ENCODE measurements at regions not wholly inside any gene's neighbourhood (a gene's known extent, or its start where the extent isn't known, plus 50 kb on each side); places are given as distances from the start of the nearest gene placed in this dataset.

DNA sequence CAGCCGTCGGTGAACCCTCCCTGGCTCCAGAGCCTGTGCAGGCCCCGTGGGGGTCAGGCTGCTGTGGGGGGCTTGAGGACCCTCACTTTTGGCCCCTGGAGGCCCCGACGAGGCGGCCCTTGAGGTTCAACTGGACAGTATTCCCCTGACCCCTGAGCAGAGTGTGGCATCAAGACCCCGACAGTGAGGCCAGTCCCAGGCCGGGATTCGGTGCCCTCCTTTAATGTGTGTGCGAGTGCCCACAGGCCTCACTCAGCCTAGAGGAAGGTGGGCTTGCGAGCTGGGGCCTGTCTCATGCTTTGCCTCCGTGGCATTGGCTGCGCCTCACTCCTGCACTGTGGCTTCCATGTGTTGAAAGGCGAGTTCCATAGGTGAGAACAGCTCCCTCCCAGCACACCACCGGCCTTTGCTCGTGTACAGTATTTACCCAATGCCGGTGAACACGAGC, 94.5 kb downstream of the METRNL start:
- WGBS, 2 donors = 86 to 94% methylated on average over 8 to 15 of the region's 18 CpGs
- no peak overlapping the region for H3K27ac ChIP-seq
- peaks cover 5 to 9% of the 10 kb centered on the region in 2 donors for H3K4me1 ChIP-seq
- no peak for TF ChIP-seq POLR2A (IDR thresholded peaks at IDR 0.05)
- DNase-seq = no peak
- no peaks in the 10 kb centered on the region for H3K36me3 ChIP-seq
- no peaks in the 10 kb centered on the region for H3K9me3 ChIP-seq
- no peaks in the 10 kb centered on the region for H3K27me3 ChIP-seq
- H3K4me3 ChIP-seq (replicated peaks in 1 of 3) = no peak overlapping the region
- intact Hi-C loops (cut with DNase I) = no loop called here

DNA sequence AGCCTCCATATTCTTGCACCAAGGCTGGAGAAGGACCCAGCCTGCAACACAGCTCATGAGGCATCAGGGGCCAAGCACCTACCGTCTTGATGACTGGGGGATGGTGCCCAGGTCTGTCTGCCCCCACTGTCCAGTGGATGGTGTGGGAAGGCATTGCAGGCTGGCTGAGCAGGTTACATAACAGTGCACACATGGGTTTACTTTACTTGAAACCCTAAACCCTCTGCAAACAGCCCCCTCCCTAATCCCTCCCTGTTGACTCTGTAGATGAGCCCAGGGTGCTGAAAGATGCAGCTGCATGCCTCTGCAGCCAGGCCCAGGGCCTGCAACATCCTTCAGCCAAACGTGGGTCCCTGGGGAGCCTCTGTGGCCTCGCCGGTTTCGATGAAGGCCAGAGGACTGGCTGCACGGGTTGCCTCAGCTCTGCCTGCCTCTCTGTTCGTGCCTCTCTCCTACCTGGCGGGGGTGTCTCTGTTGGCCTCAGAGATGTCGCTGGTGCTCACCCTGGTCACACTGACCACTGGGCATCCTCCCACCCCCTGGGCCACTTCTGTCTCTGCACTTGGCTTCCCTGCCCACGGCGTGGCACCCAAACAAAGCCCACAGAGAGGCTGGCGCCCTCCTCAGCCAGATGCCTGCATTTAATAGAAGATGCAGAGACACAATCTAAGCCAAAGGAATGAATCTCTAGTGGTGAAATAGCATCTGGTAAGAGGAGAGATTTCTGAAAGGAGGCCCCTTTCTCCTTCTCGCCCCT, 95.1 kb downstream of the METRNL start:
- H3K4me1 ChIP-seq = peaks cover 11 to 15% of the 10 kb centered on the region in 2 donors
- H3K9me3 ChIP-seq = no peaks in the 10 kb centered on the region
- TF ChIP-seq, protein P1, sequence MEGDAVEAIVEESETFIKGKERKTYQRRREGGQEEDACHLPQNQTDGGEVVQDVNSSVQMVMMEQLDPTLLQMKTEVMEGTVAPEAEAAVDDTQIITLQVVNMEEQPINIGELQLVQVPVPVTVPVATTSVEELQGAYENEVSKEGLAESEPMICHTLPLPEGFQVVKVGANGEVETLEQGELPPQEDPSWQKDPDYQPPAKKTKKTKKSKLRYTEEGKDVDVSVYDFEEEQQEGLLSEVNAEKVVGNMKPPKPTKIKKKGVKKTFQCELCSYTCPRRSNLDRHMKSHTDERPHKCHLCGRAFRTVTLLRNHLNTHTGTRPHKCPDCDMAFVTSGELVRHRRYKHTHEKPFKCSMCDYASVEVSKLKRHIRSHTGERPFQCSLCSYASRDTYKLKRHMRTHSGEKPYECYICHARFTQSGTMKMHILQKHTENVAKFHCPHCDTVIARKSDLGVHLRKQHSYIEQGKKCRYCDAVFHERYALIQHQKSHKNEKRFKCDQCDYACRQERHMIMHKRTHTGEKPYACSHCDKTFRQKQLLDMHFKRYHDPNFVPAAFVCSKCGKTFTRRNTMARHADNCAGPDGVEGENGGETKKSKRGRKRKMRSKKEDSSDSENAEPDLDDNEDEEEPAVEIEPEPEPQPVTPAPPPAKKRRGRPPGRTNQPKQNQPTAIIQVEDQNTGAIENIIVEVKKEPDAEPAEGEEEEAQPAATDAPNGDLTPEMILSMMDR (IDR thresholded peaks at IDR 0.05) = no peak
- TF ChIP-seq POLR2A (IDR thresholded peaks at IDR 0.05) = no peak
- intact Hi-C loops (cut with DNase I) = no loop called here
- H3K4me3 ChIP-seq (replicated peaks in 1 of 3) = no peak overlapping the region
- no peak overlapping the region for H3K27ac ChIP-seq
- DNase-seq = no peak
- 63 to 72% methylated on average over 13 of the region's 13 CpGs for WGBS, 2 donors
- H3K36me3 ChIP-seq = no peaks in the 10 kb centered on the region
- no peaks in the 10 kb centered on the region for H3K27me3 ChIP-seq

DNA sequence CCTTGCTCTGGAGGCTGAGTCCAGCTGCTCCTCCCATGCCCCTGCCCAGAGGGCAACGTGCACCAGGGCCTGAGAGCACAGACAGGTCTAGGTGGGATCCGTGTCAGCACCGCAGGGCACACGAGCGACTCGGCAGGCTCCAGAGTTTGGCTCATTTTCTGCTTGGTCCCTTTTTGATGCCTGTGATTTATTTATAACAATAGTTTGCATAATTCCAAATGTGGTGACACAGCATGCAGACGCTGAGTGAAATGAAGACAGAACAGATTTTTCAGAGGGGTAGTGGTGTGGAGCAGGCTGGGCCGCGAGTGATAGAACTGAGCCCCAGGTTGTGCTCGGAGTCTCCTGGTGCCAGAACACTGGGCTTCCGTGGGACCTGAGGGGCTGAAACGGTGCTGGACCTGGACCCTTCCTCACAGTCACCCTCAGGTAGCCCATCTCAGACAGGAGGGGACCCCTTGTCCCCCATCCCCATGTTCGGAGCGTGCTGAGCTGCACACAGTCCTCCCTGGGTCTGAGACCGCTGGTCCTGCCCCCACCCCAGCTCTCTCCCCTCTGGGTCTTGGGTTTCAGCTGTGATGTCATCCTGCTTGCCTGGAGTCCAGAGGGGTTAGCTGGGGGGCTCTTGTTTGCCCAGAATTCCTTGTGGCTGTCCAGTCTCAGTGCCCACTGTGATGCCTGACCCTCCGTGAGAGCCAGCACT, 95.9 kb downstream of the METRNL start:
- intact Hi-C loops (cut with DNase I) = no loop called here
- H3K4me1 ChIP-seq = peaks cover 16 to 19% of the 10 kb centered on the region in 2 donors

DNA sequence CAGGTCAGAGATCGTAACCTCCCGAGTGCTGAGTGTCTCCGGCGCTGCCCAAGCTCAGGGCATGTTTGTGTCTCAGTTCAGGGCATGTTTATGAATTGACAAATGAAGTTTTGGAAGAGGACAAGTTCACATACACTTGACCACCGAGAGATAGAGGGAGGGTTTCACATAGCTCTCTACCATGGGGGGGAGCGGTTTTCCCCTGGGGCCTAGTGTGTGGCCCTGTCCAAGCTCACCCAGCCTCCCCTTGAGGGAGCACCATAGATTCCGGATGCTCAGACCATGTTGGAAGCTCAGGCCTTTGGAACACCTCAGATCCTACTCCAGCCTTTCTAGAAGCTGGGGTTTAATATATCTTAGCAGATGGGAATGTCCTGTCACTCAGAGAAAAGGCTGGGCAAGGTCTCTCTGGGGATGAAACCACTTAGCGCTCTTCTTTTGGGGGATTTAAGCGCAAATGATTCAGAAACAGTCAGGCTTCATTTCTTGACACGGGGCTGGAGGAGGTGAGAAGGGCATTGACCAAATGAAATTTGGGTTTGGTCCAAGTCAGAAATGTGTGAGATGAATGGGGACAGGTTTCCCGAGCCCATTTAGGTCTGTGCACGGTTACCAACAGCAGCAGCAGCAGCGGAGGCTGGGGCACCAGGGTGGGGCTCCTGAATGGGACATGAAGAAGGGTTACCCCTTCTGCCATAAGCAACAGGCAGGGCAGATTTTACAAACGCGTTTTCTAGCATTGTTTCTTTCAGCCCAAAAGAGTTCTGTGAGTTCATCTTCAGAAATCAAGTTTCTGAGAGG, 96.6 kb downstream of the METRNL start:
- no peaks in the 10 kb centered on the region for H3K27me3 ChIP-seq
- 91 to 92% methylated on average over 15 of the region's 15 CpGs for WGBS, 2 donors
- H3K9me3 ChIP-seq = no peaks in the 10 kb centered on the region
- H3K36me3 ChIP-seq = no peaks in the 10 kb centered on the region
- no peak overlapping the region for H3K27ac ChIP-seq
- no peak for DNase-seq
- no peak for TF ChIP-seq POLR2A (IDR thresholded peaks at IDR 0.05)
- TF ChIP-seq, protein P1 (IDR thresholded peaks at IDR 0.05) = no peak
- H3K4me1 ChIP-seq = peaks cover 16 to 19% of the 10 kb centered on the region in 2 donors
- H3K4me3 ChIP-seq (replicated peaks in 1 of 3) = no peak overlapping the region
- intact Hi-C loops (cut with DNase I) = no loop called here

More for the DNA sequence above, 95.9 kb downstream of the METRNL start:
- H3K4me3 ChIP-seq (replicated peaks in 1 of 3) = no peak overlapping the region
- H3K36me3 ChIP-seq = no peaks in the 10 kb centered on the region
- no peak overlapping the region for H3K27ac ChIP-seq
- no peaks in the 10 kb centered on the region for H3K9me3 ChIP-seq
- no peak for DNase-seq
- WGBS, 2 donors = 79 to 84% methylated on average over 15 of the region's 16 CpGs
- H3K27me3 ChIP-seq = no peaks in the 10 kb centered on the region
- TF ChIP-seq, protein P1 (IDR thresholded peaks at IDR 0.05) = no peak
- TF ChIP-seq POLR2A (IDR thresholded peaks at IDR 0.05) = no peak
